Neural progenitor cell (in vitro differentiated cells): ENCODE measurements at regions not wholly inside any gene's neighbourhood (a gene's known extent, or its start where the extent isn't known, plus 50 kb on each side); places are given as distances from the start of the nearest gene placed in this dataset.

Experiments used
- EZH2 ChIP-seq: fragments of 200-600 bp; sonication (generic); IDR thresholded peaks from 2 replicates; pipeline ENCODE4 v1.6.1; 2017; ENCODE audit warnings: antibody characterized with exemption, mild to moderate bottlenecking, moderate library complexity
- TF ChIP-seq, protein P1 (sequence below): fragments of 200-600 bp; sonication (generic); IDR thresholded peaks from 2 replicates; pipeline ENCODE4 v1.5.1; 2017; ENCODE audit warnings: antibody characterized with exemption, mild to moderate bottlenecking

DNA sequence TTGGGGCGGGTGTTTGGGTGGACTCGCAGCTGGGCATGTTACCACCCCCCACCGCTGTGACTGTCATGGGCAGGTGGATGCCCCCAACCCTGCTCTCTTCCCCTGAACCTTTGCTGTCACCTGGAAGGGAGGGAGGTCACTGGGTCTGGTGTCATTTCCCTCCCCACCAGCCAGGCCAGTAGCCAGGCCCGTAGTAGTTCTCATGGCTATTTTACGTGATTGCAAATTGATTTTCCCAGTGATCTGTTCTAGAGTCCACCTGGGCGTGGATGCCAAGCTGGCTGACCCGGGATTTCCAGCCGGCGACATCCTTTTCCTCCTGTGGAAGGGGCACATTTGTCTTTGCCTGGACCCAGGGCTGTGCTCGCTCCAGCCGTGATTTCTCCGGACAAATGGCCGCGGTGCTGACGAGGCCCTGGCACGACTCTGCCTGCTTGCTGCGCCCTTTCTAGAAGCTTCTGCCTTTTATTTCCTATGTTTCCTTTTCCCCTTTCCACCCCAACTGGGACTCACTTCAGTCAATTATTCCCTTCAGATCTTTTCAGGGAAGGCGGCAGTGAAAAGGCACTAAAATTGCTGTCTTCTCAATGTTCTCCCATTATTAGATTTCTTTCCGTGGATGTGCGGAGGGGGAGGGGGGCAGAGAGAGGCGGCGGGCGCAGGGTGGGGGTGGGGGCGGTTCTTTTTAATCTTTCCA, 226.9 kb upstream of the CIBAR2 start:
- TF ChIP-seq, protein P1, sequence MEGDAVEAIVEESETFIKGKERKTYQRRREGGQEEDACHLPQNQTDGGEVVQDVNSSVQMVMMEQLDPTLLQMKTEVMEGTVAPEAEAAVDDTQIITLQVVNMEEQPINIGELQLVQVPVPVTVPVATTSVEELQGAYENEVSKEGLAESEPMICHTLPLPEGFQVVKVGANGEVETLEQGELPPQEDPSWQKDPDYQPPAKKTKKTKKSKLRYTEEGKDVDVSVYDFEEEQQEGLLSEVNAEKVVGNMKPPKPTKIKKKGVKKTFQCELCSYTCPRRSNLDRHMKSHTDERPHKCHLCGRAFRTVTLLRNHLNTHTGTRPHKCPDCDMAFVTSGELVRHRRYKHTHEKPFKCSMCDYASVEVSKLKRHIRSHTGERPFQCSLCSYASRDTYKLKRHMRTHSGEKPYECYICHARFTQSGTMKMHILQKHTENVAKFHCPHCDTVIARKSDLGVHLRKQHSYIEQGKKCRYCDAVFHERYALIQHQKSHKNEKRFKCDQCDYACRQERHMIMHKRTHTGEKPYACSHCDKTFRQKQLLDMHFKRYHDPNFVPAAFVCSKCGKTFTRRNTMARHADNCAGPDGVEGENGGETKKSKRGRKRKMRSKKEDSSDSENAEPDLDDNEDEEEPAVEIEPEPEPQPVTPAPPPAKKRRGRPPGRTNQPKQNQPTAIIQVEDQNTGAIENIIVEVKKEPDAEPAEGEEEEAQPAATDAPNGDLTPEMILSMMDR: no peak
- no peak for TF ChIP-seq EZH2
